Cardiac septum (tissue), 1 donor: ENCODE measurements at regions not wholly inside any gene's neighbourhood (a gene's known extent, or its start where the extent isn't known, plus 50 kb on each side); places are given as distances from the start of the nearest gene placed in this dataset.
"Not testable (repeated sequence)": the region's sequence is repeated elsewhere in the genome, so short reads cannot be mapped to it uniquely, and the experiment has no call there.

Experiments
- DNase-seq: peaks from one replicate; pipeline ENCODE4 v3.0.0-alpha.2; 2020; ENCODE audit warnings: low spot score
- intact Hi-C: fragments of 100-400 bp; cut with DNase I; formaldehyde crosslinking; loops from one replicate; pipeline ENCODE4 v1.14.0; 2022
- donor health status: DM: no; HTN: no; CAD: no.

- intact Hi-C loops, result loop anchor here (5.0 kb wide), 2 partner anchors 50 to 330 kb away; partner anchors contain the start of gene IVNS1ABP
- not testable (repeated sequence) for DNase-seq
These were observed 86.5 kb upstream of the HMCN1 start for GRCh38 chr1:185647597-185648267.

DNA sequence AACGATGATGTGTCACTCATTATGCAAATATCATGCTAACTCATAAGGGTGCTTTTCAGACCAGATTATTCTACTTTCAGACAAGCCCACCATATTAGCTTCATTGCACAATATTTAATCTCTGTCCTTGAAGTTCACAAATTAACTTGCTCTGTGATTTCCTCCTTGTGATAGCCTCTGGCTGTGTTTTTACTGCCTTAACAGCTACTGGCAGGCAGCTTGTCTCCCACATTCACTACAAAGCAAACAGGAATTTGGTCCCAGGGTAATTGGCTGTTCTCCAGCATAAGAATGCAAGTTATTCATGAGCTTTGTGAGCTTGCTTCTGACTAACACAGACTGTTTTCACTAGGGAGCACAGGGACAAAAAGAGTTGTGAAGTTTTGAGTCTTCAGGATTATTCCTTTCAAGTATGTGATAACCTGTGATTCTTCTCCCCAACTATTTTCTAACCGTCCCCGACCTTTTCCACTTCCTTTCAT, 87.9 kb upstream of the HMCN1 start:
- no peak for DNase-seq
- intact Hi-C loops, result loop anchor here (5.0 kb wide), 2 partner anchors 49 to 329 kb away; partner anchors contain the start of gene IVNS1ABP

GRCh38 chr1:185645686-185646085, 88.5 kb upstream of the HMCN1 start:
- intact Hi-C loops, result loop anchor here (5.0 kb wide), 2 partner anchors 48 to 328 kb away; partner anchors contain the start of gene IVNS1ABP
- DNase-seq, result no peak

DNA sequence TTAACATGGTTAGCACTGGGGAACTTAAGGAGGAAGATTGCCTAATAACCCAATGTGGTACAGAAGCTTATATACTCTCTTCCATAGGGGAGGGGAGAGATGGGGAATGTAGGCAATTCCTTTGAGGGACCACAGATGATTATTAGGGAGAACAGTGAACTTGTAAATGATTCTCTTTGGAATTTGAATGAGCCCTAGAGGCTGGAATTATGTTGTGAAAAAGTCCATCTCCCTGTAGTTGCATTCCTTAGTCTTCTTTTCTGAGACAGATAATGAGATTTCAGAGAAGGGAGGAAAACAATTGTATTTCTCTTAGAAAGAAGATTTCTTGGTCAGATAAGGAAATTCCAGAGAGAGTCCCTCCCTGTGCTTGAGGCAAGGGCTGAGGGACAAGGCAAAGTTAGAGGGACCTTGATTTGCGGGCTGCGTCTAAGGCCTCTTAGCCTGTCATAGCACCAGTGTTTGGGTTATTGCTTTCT, 89.0 kb upstream of the HMCN1 start:
- intact Hi-C loops, result loop anchor here (5.0 kb wide), 2 partner anchors 48 to 328 kb away; partner anchors contain the start of gene IVNS1ABP
- no peak for DNase-seq

- intact Hi-C loops, result no loop called here
- DNase-seq, result no peak
These were observed 89.7 kb upstream of the HMCN1 start for GRCh38 chr1:185644531-185644930.

DNA sequence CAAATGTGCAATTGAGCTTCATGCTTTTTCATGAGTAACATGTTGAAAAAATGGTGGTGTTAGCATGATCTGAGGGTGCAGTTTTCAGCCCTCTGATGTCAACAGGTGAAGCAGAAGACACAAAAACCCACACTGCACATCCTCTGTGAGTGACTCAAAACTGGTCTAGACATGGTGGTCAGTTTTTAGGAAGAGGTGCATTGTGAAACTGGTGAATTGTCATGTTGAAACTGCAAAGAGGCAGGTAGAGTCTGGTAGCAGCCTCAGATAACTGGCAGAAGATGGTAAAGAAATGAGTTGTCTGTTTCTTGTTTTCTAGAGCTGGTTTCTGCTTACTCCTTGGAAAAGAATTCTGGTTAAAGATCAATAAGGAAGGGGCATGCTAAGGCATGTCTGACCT, 97.3 kb upstream of the HMCN1 start:
- intact Hi-C loops, result no loop called here
- DNase-seq, result no peak

DNA sequence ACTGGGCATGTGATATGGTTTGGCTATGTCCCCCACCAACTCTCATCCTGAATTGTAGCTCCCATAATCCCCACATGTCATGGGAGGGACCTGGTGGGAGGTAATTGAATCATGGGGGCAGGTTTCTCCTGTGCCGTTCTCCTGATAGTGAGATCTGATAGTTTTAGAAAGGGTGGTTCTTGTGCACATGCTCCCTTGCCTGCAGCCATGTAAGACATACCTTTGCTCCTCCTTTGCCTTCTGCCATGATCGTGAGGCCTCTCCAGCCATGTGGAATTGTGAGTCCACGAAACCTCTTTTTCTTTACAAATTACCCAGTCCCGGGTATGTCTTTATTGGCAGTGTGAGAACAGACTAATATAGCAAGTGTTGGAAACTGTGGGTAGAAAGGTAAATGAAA, 99.5 kb upstream of the HMCN1 start:
- no peak for DNase-seq
- intact Hi-C loops, result no loop called here

- DNase-seq, result no peak
- intact Hi-C loops, result no loop called here
These were observed 101.3 kb upstream of the HMCN1 start for GRCh38 chr1:185632659-185633423.

- DNase-seq, result no peak
- intact Hi-C loops, result no loop called here
These were observed 102.3 kb upstream of the HMCN1 start for GRCh38 chr1:185631843-185632242.

DNA sequence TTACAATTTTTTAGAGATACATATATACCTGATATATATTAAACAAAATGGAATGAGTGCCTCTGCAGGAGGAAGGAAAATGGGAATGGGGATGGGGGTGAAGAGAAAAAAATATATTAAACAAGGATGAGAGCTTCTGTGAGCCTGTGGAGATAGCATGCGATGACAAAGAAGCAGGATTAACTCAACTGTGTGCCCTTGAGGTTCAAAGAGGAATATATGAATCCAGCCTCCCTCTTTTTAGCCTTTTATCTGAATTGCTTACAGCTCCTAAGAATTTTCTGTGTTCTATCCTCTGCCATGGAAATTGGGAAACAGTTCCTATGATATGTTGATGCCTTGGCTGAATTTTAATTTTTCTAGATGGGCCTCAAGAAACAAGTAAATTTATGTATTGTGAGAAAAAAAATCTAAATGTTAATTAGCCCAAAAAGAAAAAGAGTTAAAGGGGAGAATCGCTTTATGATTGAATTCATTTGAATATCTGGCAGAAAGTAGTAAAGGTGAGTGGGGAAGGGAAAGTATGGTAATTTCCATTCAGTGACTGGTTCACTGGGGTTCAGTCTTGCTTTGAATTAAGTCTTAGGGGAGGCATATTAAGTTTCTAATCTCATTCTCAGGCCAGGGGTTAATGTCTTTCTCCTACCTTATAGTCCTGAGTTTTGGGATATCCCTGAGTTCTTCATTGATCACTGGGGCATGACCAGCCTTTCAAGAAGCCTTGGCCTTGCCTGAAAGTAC, 106.3 kb upstream of the HMCN1 start:
- intact Hi-C loops, result no loop called here
- no peak for DNase-seq

DNA sequence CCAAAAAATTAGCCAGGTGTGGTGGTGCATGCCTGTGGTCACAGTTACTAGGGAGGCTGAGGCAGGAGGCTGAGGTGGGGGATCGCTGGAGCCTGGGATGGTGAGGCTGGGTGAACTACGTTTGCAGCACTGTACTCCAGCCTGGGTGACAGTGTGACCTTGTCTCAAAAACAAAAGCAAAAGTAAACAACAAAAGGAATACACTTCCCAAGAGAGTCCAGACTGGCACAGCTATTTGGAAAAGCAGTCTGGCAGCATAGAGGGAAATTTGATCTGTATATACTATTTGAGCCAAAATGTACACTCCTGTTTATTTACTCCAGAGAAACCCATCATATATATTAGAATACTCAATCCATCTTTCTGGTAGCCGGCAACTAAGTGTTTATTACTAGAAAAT, 107.0 kb upstream of the HMCN1 start:
- DNase-seq, result no peak
- intact Hi-C loops, result no loop called here

DNA sequence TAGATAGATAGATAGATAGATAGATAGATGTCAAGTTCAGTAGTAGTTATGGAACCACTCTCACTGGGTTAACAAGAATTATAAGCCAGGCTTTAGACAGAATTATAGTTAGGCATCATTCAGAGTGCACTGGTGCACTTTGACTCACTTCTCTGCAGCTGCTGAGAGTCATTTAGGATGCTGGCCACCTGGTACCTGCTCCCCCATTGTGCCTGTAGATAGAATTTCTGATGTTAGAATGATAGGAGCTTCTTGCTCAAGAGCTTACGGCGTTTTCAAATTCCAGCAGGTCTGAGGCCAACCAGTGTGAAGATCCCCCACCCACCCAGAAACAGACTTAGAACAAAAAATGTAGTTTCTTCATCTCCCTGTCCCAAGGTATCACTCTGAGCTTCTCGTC, 107.8 kb upstream of the HMCN1 start:
- no peak for DNase-seq
- intact Hi-C loops, result no loop called here

- DNase-seq, result no peak
- intact Hi-C loops, result no loop called here
These were observed 123.2 kb upstream of the HMCN1 start for GRCh38 chr1:185610954-185611353.

- no peak for DNase-seq
- intact Hi-C loops, result no loop called here
These were observed 126.0 kb upstream of the HMCN1 start for GRCh38 chr1:185608177-185608576.

DNA sequence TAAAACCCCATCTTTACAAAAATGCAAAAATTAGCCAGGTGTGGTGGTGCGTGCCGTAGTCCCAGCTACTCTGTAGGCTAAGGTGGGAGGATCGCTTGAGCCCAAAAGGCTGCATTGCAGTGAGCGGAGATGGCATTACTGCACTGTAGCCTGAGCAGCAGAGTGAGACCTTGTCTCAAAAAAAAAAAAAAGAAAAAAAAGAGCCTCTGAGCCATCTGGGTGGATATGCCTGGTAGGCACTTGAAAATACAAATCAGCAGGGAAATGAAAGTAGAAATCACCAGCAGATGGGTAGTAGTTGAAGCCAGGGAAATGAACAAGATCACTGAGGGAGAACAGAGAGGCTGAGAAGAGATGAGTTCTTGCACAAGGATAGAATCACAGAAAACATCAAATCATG, 131.0 kb upstream of the HMCN1 start:
- intact Hi-C loops, result no loop called here

GRCh38 chr1:185601189-185601588, 133.0 kb upstream of the HMCN1 start:
- no peak for DNase-seq
- intact Hi-C loops, result no loop called here

More for the DNA sequence above, 131.0 kb upstream of the HMCN1 start:
- no peak for DNase-seq

GRCh38 chr1:185600641-185601040, 133.6 kb upstream of the HMCN1 start:
- DNase-seq, result no peak
- intact Hi-C loops, result no loop called here

- DNase-seq, result no peak
- intact Hi-C loops, result loop anchor here (5.0 to 10.0 kb wide), 3 partner anchors 49 to 284 kb away; partner anchors contain the start of gene IVNS1ABP
These were observed 135.9 kb upstream of the HMCN1 start for GRCh38 chr1:185598332-185598731.

- DNase-seq, result no peak
- intact Hi-C loops, result loop anchor here (5.0 to 10.0 kb wide), 3 partner anchors 51 to 281 kb away; partner anchors contain the start of gene IVNS1ABP
These were observed 138.1 kb upstream of the HMCN1 start for GRCh38 chr1:185595835-185596667.
